Stimulated activated naive B cell treated with anti-CD40 and anti-IgM and Interleukin-4, amounts not matched to agents 10 μg/mL and 1 μg/mL and 100 μg/mL, for 72 hours (primary cell): ENCODE measurements at regions not wholly inside any gene's neighbourhood (a gene's known extent, or its start where the extent isn't known, plus 50 kb on each side); places are given as distances from the start of the nearest gene placed in this dataset.
A peak's percentile ranks its signal among the peaks of the same experiment; 100 is the strongest.

Experiments used
- ATAC-seq, 2 donors: fragments of 150-1000 bp; cut with Tn5 transposase; replicated peaks; 2 replicates each; pipeline ENCODE4 v1.10.0; 2021; ENCODE audit warnings: moderate library complexity in 1 of 2
- DNase-seq: peaks from one replicate; pipeline ENCODE4 v3.0.0; 2021
- H3K27ac Mint-ChIP-seq: one replicate; pipeline ENCODE4 v1.8.0; 2022; ENCODE audit warnings: mild to moderate bottlenecking, mixed read lengths
- H3K27me3 Mint-ChIP-seq, 2 donors: one replicate each; pipeline ENCODE4 v1.8.0; 2022; ENCODE audit warnings: mixed read lengths in 2 of 2
- H3K36me3 Mint-ChIP-seq, 2 donors: one replicate each; pipeline ENCODE4 v1.8.0; 2022; ENCODE audit warnings: mixed read lengths in 2 of 2, mild to moderate bottlenecking in 1 of 2
- H3K4me1 Mint-ChIP-seq, 2 donors: one replicate each; pipeline ENCODE4 v1.8.0; 2022; ENCODE audit warnings: mixed read lengths in 2 of 2, mild to moderate bottlenecking in 1 of 2
- H3K4me3 Mint-ChIP-seq, 2 donors: one replicate each; pipeline ENCODE4 v1.8.0; 2022; ENCODE audit warnings: mild to moderate bottlenecking in 2 of 2, mixed read lengths in 2 of 2, moderate library complexity in 1 of 2
- H3K9me3 Mint-ChIP-seq, 2 donors: one replicate each; pipeline ENCODE4 v1.8.0; 2022; ENCODE audit warnings: mixed read lengths in 2 of 2, mild to moderate bottlenecking in 1 of 2

DNA sequence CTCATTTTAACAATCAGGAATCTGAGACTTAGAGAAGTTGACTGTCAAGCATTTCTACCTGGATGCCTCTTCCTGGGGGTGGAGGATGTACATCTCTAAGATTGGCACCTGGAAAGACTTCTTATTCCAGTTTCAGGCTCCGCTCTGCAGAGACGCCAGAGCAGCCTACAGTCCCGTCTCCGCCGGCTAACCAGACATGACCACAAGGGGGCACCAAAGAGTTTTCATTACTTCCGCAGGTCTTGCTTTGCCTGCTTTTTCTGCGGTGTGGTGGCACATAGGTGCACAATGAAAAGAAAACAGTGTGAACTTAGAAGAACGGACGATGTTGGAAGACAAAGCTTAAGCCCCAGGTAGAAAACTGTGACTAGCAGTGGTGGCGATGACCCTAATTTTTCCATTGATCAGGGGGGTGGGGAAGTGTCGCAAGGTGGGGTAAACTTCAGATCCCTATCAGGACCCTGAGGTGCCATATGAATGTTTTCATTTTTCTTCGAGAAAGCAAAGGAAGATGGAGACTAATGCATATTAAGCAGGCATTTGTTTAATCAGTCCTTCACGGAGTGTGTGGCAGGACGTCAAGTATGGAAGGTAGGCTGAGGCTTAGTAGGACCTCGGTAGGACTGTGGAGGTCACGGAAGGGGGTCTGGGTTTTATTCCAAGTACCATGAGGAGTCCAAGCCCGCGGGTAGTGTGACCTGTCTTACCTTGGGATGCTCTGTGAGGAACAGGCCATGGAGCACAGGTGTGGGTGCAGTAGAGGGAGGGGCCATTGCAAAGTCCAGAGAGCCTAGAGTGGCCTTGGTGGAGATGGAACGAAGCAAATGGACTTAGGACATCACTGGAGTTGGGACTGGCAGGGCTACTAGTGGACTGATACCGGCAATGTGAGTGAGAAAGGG, 60.1 kb upstream of the SORCS3 start:
- Mint-ChIP-seq H3K27me3 (peaks cover 40 to 48% of the 10 kb centered on the region in 2 donors), H3K4me1 (peaks cover 0 to 2% of the 10 kb centered on the region in 2 donors), H3K9me3 (peaks cover 5 to 11% of the 10 kb centered on the region in 2 donors), H3K27ac (no peak overlapping the region), H3K36me3 (peaks cover 0 to 3% of the 10 kb centered on the region in 2 donors), H3K4me3 (no peak overlapping the region)
- ATAC-seq, result peak; percentile 81 to 82
- peak; percentile 30 for DNase-seq

DNA sequence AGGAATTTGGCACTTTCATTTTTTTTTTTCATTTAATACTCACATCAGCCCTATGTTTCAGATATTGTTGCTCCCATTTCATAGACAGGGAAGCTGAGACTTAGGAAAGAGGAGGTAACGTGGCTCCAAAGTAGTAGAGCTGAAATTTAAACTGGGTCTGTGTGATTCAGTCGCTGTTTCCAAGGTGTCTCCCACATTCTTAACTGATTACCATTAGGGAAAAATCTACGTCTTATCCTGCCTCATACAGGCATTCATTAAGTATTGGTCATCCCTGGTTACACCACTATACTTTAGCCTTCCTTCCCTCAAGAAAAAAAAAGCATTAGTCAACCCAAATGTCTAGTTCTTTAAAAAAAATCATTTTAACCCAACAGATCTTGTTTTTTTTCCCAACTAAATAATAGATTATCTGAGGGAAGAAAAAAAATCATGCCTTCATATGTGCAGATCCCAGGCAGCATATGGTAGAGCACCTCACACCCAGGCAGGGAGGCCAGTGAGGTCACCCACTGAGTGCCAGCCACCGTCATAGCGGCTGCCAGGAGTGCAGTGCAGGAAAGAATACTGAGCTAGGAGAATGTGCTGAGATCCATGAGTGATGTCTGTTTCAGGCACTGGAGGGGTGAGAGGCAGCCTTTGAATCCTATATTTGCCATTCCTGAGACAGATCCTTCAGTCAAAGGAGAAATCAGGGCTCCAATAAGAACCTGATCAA, 59.0 kb upstream of the SORCS3 start:
- H3K9me3 Mint-ChIP-seq, result peaks cover 5 to 11% of the 10 kb centered on the region in 2 donors
- H3K36me3 Mint-ChIP-seq, result peaks cover 0 to 3% of the 10 kb centered on the region in 2 donors
- H3K4me1 Mint-ChIP-seq, result peaks cover 0 to 2% of the 10 kb centered on the region in 2 donors
- ATAC-seq (no peak), DNase-seq (no peak)
- H3K27me3 Mint-ChIP-seq, result peaks cover 42 to 46% of the 10 kb centered on the region in 2 donors
- no peak overlapping the region for H3K4me3 Mint-ChIP-seq
- no peak overlapping the region for H3K27ac Mint-ChIP-seq

- H3K9me3 Mint-ChIP-seq, result peaks cover 5 to 11% of the 10 kb centered on the region in 2 donors
- no peak overlapping the region for H3K4me3 Mint-ChIP-seq
- H3K27me3 Mint-ChIP-seq, result peaks cover 42 to 47% of the 10 kb centered on the region in 2 donors
- ATAC-seq (no peak), DNase-seq (no peak)
- no peak overlapping the region for H3K27ac Mint-ChIP-seq
- H3K36me3 Mint-ChIP-seq, result peaks cover 0 to 3% of the 10 kb centered on the region in 2 donors
- peaks cover 0 to 2% of the 10 kb centered on the region in 2 donors for H3K4me1 Mint-ChIP-seq
Observed at GRCh38 chr10:104582602-104582951, 58.5 kb upstream of the SORCS3 start.

DNA sequence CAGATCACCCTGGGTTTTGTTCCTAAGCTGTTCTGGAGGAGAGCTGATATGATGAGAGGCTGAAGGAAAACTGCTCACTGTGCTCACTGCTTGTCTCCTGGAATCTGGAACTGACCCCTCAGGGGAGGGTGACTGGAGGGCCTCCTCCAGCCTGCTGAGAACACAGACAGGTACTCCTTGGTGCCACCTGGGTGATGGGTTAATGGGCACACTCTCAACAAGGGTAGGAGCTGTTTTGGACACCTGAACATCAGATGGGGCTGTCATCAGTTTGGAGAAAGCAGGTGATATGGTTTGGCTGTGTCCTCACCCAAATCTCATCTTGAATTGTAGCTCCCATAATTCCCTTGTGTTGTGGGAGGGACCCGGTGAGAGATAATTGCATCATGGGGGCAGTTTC, 58.1 kb upstream of the SORCS3 start:
- H3K27me3 Mint-ChIP-seq, result peaks cover 42 to 47% of the 10 kb centered on the region in 2 donors
- H3K9me3 Mint-ChIP-seq, result peaks cover 5 to 11% of the 10 kb centered on the region in 2 donors
- no peak overlapping the region for H3K4me3 Mint-ChIP-seq
- ATAC-seq (no peak), DNase-seq (no peak)
- H3K4me1 Mint-ChIP-seq, result peaks cover 0 to 2% of the 10 kb centered on the region in 2 donors
- H3K27ac Mint-ChIP-seq, result no peak overlapping the region
- H3K36me3 Mint-ChIP-seq, result peaks cover 0 to 3% of the 10 kb centered on the region in 2 donors

GRCh38 chr10:104584541-104584940, 56.5 kb upstream of the SORCS3 start:
- Mint-ChIP-seq H3K4me3 (no peak overlapping the region), H3K36me3 (peaks cover 0 to 3% of the 10 kb centered on the region in 2 donors), H3K27me3 (peaks cover 39 to 53% of the 10 kb centered on the region in 2 donors), H3K4me1 (peaks cover 0 to 2% of the 10 kb centered on the region in 2 donors), H3K9me3 (peaks cover 5 to 11% of the 10 kb centered on the region in 2 donors), H3K27ac (no peak overlapping the region)
- ATAC-seq (no peak), DNase-seq (no peak)

DNA sequence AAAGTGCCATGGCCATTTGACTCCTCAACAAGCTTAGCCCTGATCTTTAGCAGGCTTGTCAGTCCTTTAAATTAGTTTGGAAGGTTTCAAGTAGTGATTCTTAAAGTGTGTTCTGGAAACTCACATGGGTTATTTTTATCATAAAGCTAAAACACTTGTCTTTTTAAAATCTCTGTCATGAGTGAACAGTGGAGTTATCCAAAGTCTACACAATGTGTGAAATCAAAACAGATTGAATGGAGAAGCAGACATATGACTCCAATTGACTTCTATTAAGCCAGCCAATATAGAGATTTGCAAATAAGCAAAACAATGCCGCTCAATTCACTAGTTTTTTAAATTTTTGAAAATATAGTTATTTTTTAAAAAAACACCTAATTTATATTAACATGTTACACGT, 53.3 kb upstream of the SORCS3 start:
- Mint-ChIP-seq H3K27ac (no peak overlapping the region), H3K27me3 (peaks cover 19 to 29% of the 10 kb centered on the region in 2 donors), H3K4me1 (no peaks in the 10 kb centered on the region), H3K36me3 (peaks cover 0 to under 1% of the 10 kb centered on the region in 2 donors), H3K9me3 (peaks cover 3 to 7% of the 10 kb centered on the region in 2 donors), H3K4me3 (no peak overlapping the region)
- no peak for DNase-seq
- ATAC-seq, result no peak

- ATAC-seq (no peak), DNase-seq (no peak)
- Mint-ChIP-seq H3K27ac (no peak overlapping the region), H3K9me3 (no peaks in the 10 kb centered on the region), H3K27me3 (peaks cover 11 to 23% of the 10 kb centered on the region in 2 donors), H3K4me3 (no peak overlapping the region), H3K36me3 (no peaks in the 10 kb centered on the region), H3K4me1 (no peaks in the 10 kb centered on the region)
Observed at GRCh38 chr10:104589431-104589830, 51.7 kb upstream of the SORCS3 start.

GRCh38 chr10:104589871-104590270, 51.2 kb upstream of the SORCS3 start:
- ATAC-seq (no peak), DNase-seq (no peak)
- Mint-ChIP-seq H3K4me1 (no peaks in the 10 kb centered on the region), H3K27ac (no peak overlapping the region), H3K36me3 (no peaks in the 10 kb centered on the region), H3K27me3 (peaks cover 14 to 24% of the 10 kb centered on the region in 2 donors), H3K9me3 (no peaks in the 10 kb centered on the region), H3K4me3 (no peak overlapping the region)
